Suppressor macrophage treated with lipopolysaccharide for 1 hour (primary cell): ENCODE measurements at regions not wholly inside any gene's neighbourhood (a gene's known extent, or its start where the extent isn't known, plus 50 kb on each side); places are given as distances from the start of the nearest gene placed in this dataset.
"Not testable (repeated sequence)": the region's sequence is repeated elsewhere in the genome, so short reads cannot be mapped to it uniquely, and the experiment has no call there.

Experiments used
- DNase-seq, 3 donors: peaks; one replicate each; pipeline ENCODE4 v3.0.0-alpha.2; 2020 to 2022

DNA sequence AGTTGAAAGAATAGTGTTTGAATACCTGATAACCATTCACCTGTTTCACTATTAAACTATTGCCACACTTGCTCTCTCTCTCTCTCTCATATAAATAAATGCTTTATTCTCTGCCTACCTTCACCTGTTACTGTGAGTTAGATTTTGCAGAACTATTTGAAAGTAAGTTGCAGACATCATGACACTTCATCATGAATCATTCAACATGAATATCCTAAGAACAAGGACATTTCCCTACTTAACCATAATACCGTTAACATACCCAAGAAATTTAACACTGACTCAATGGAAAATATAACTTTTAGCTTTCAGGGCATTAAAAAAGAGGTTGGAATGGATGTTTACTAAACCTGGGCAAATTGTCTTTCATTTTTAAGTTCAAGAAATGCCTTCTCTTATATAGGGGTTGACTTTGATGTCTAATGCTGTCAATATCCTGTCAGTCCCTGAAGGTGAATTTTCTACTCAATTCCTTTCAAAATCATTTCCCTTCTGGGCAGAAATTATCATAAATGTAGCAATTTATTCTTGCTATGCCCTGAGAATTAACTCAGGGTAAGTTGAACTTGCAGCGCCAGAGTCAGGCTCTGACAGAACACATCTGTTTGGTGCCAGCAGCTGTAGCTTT lies 582.6 kb upstream of the TLE4 start:
- DNase-seq, result no peak

DNA sequence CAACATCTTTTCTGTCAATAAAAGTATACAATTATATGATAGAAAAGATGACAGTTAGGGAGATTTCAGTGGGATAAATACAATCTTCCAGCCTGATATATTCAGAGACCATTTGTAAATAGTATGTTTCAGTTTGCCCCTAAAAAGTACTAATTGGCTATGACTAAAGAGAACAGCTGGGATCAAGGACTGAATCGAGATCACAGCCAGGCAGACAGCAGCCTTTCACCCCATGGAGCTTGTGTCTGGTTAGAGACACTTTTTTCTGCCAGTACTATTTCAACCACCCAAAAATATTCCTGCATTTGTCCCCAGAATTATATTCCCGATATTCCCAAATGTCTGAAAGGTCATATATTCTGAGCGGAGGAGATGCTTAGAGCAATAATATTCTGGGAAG lies 577.3 kb upstream of the TLE4 start:
- no peak for DNase-seq

DNA sequence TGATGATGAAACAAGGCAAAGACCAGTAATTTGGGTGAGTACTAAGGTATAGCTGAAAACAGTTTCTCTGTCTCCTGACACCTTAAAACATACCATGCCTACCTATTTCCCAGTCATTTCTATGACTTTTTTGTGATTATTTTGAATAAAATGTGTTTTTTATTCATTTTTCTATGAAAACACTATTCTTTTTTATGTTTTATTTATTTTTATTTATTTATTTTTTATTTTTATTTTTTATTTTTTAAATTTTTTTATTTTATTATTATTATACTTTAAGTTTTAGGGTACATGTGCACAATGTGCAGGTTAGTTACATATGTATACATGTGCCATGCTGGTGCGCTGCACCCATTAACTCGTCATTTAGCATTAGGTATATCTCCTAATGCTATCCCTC lies 576.8 kb upstream of the TLE4 start:
- DNase-seq, result not testable (repeated sequence)

DNA sequence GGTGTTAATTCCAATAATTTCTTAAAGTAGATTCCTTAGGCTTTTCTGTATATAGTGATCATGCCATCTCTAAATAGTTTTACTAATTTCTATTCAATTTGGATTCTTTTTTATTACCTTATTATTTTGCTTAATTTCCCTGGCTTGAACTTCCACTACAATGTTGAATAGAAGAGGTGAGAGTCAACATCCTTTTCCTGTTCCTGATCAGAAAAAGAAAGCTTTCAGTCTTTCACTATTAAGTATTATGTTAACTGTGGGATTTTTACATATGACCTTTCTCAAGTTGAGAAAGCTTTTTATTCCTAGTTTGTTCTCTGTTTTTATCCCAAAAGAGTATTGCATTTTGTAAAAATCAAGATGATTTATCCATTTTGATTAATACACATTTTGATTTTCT lies 574.5 kb upstream of the TLE4 start:
- no peak for DNase-seq

DNA sequence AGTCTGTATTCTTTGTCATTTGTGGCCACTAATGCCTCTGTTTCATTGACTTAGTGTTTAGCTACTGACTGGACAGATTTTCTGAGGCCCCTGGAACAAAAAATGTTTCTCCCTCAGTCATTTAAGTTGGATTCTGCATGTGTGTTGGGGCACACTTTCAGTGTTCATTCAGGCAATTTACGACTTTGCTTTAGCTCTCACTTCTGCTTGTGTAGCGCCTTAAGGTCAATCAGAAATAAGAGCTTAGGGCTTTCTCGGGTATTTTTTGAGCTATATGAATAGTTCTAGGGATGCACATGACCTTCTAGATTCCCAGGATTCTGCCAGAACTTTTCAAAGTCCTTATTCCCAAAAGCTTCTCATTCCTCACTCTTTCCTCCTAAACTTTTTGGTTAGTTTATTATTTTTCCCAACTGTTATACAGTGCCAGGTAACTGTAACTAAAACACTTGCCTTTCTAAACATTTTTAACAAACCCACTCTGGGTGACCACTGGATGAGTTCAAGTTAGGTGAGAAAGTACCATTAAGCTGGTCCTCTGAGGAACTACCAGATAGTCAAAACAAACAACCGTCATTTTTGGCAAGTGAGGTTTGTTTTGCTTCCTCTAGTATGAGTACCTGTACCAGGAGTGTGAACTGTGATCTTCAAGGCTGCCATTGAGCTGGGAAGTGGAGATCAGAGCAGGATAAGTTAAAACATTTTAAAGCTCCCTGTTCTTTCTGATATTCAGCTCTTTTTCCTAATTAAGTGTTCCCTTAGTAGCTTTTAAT lies 571.3 kb upstream of the TLE4 start:
- no peak for DNase-seq

DNA sequence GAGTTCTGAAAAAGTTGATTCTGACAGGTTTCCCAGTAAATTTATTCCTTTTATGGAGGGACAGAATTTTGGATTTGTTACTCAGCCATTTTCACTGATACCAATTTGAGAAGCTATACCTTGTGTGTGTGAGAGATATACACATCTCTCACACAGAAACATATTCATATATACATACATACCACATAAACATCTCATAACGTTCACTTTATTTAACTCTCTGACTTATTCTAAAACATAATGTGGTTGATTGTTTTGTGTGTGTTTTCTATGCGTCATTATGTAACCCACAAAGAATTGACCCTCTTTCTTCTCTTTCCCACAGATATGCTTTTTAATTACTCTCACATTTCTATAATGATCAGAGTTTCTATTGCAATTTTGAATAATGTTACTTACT lies 570.8 kb upstream of the TLE4 start:
- no peak for DNase-seq

DNA sequence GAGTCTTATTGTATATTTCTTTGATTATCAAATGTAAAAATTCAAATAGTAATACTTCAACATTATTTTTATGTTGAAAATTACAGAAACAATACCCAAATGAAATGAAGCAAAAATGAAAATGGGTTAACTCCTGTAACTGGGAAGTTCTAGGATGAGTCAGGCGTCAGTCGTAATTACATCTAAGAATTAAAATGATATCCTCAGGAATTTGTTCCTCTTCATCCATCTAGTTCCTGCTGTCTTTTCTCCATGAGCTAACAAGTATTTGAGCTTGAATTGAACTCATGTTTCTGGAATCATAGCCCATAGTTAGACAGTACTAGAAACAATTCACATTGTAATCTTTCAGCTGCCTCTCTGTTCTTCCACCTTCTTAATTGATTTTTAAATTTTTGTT lies 568.3 kb upstream of the TLE4 start:
- DNase-seq, result no peak

DNA sequence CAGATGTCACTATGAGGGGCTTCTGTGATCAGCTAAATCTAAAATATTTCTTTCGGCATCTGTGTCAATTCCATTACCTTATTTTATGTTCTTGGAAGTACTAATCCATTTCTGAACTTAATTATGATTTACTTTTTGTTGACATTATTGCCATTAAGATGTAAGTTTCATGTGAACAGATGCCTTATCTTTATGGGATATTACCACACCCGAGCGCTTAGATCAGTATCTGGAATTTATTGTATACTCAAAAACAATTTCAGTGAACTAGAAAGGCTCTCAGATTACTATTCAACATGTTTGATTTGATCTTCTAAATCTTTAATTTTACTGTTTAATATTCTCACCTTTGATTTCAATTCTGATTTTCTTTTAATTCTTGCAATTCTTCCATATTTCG lies 567.7 kb upstream of the TLE4 start:
- DNase-seq, result no peak

DNA sequence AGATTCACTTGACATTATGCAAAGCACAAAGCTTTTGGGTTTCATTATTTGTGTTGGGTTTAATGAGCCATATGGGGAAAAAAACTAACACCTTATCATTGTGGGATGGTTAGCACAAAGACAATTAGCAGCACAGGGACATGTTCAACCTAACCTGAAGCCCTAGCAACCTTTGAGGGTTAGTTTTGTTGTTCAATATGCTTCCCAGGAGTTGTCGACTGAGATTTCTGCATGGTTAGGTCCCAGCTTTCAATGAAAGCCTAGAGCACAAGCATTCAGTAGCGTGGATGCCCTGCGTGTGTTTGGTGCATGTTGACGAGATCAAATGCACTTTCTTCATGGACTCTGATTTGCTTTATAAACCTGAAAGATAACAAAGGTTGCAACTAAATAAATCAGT lies 565.2 kb upstream of the TLE4 start:
- no peak for DNase-seq

DNA sequence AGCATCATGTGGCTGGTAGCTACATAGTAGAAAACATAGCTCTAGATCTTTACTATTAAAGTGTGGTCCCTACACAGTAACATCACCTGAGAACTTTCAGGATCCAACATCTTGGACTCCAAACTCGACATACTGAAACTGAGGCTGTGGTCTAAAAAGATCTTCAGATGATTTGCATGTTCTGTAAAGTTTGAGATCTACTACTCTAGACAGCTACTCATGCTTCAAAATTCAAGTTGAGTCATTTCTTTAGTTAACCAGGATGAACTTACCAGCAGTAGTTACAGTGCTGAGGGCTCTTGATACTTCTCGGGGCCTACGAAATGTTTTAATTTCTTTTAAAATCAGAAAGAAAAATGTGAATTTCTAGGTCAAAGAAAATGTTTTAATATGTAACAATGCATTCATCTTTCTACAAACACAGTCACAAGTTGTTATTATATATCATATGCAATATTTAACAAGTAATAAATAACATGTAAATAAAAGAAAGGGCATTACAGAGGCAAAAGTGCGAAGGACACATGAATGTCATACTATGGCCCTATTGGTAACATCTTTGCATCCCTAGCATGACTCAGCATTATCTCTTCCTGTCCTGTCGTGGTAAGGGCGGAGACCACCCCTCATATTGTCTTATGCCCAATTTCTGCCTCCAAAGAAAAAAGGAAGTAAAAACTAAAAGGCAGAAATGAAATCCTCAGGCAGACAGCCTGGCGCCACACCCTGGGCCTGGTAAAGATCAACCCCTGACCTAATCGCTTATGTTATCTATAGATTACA lies 563.9 kb upstream of the TLE4 start:
- DNase-seq, result no peak

DNA sequence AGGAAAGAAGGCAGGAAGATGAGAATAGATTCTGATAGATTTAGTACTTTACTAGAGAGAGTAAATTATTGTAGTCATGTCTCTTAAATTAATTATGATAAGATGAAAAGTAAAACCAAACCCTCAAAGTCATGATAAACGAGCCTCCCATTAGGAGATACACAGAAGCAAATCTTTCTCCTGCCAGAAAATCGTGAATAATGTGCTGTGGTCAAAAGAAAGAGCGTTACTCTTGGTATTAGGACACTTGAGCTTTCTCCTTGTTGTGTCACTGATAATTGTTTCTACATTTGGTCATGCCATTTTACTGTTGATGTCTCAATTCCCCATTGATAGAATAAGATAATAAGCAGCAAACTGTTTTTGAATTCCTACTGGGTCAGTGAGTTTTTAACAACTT lies 562.8 kb upstream of the TLE4 start:
- DNase-seq, result no peak

DNA sequence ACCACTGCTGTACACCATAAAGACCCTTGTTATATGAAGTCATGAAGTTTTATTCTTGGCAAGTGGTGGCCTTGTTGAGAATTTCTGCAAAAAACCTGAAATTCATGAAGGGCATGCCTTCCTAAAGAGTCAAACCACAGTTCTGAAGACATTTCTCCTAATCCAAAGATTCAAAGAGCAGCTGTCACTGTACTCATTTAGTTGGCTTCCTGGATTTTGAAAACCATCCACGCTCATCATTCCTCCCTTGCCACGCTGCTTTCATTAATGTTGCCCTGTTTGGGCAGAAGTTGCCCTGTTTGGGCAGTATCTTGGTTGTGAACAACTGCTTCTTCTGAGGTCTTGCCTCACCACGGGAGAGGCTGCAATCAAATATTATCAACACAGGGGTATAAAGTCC lies 560.3 kb upstream of the TLE4 start:
- DNase-seq, result no peak

DNA sequence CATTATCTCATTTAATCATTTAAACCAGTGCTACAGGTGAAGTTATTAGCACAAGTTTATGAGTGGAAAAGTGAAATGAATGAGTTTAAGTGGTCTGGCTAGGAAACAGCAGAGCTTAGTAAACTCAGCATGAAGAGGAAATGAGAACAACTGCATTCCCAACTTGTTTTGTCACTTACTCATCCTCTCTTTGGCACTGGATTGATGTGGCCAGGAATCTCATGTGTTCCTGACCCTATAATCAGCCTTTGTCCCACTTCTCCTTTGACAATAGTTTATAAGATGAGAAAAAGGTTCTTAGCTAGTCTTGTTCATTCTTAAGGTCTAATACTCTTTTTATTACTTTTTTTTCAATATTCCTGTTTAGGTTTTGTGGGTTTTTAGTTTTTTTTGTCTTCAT lies 559.2 kb upstream of the TLE4 start:
- DNase-seq, result no peak

DNA sequence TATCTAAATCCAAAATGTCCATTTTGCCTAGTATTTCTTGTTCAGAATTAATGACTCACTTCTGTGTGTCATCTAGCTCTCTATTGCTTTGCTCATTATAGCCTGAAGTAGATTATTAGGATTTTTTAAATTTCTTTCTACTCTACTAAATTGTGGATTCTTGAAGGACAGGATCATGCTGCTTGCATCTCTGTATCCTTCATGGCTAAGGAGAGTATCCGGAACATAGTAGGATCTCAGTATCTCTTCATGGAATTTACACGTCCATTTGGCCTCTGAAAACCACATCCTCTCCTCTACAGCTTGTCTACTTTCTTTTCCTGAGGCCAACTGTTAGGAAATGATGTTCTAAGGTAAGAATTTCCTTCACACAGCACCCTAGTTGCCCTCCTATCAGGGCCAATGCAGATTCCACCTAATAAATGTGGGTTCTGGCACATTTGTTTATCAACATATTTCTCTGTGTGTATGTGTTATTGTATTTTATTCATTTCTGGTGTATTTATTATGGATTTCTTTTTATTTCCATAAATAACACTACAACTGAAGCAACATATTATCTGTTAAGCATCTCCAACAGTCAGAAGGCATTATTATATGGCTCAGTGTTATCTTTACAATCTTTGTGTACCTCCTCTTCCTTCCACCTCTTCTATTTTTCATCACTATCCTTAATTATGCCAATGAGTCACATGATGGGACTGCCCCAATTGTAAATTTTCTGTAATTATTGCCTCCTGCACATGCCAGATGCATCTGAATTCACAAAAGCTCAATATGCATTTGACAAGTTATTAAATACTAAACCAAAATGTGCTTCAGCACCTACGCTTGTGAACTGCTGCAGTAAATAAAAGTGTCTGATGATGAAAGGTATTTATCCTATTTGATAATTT lies 557.8 kb upstream of the TLE4 start:
- DNase-seq, result no peak

DNA sequence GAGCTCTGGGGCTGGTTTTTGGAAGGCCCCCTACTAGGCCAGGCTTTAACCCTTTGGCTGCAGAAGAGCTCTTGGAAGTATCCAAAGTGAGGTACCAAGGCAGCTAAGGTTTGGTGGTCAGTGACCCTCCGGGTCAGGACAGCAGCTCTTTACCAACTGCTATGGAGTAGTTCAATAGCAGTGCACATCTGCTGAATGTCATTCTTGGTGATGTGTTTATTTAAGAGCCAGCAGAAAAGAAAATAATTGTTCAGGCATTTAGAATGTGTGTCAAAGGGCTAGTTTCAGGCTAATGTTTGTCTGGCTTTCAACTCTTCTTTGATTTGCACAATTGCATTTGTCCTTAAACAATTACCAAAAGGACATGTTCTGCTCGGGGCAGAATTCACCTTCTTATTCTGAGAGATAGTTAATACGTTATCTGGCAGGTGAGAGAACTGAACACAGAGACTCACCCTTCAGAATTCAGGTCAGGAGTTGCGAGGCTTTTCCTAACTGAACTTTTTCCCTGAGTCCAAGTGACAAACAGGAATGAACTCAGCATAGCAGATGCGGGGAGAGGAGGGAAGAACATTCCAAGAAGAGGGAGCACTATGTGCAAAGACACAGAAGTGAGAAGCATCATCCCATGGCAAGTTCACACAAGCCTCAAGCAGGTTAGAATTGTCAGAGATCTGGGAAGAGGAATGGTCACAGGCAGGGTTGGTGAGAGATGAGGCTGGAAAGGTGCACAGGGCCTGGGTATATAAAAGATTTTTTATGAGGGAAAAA lies 556.7 kb upstream of the TLE4 start:
- DNase-seq, result no peak

DNA sequence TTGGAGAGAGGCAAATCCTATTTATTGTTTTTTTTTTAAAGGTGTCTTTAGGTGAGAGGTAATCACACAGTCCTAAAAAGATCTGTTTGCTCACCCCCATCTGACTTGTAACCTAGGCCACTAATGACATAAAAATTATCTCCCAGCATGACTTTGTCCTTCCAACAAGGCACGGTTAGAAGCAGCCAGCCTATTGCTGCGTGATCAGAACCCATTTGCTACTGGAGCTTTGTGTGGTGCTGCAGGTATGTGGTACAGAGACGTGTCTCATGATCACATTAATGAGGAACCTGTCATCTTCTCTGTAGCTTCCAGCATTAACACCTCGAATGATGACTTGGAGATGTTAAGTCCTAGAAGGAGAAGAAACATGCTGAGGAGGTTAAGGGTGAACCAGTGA lies 555.8 kb upstream of the TLE4 start:
- no peak for DNase-seq

DNA sequence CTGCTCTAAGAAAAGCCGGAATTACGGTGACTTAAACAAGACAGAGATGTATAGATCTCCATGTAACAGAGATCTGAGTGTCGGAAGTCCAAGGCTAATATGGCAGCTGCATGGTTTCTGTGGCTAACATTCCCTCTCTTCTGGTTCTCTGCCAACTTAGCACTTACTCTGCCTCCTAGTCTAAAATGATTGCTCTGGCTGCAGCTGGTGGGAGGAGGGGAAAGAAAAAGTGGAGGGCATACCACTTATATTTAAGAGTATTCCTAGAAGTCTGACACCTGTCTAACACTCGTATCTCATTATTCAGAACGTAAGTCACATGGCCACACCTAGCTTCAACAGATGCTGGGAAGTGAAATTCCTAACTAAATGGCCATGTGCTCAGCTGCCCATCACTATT lies 551.5 kb upstream of the TLE4 start:
- DNase-seq, result no peak

DNA sequence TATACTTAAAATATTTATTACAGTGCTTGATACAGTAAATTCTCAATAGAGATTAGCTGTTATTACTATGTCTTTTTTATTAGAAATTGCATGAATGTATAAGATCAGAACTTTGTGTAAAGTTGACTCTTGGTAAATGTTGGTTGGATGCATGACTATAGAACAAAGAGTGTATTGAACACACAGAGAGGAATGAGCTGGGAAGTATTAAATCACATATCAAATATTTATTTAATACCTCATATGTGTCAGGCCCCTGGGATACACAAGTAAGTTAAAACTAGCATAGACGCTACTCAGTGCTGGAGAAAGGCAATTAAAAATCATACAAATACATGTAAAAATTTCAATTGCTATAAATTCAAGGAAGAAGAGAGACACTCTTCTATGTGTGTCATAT lies 550.7 kb upstream of the TLE4 start:
- no peak for DNase-seq

DNA sequence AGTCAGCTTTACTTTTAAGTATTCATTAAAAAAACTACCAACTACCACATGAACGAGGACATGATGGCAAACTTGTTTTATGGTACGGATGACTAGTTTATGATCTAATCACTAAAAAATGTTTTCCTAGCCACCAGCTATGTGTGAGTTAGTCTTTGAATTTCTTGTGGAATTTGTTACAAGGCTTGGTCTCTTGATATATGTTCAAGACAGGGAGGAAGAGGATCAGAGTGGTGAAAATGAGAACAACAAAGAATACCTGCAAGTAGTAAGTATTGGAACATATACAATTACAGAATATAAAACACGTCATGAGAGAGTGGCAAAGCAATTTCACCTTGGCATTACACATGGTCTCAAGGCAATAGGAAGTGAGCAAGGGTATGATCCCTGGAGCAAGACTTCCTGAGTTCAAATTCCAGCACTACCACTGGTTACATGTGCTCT lies 548.6 kb upstream of the TLE4 start:
- no peak for DNase-seq

DNA sequence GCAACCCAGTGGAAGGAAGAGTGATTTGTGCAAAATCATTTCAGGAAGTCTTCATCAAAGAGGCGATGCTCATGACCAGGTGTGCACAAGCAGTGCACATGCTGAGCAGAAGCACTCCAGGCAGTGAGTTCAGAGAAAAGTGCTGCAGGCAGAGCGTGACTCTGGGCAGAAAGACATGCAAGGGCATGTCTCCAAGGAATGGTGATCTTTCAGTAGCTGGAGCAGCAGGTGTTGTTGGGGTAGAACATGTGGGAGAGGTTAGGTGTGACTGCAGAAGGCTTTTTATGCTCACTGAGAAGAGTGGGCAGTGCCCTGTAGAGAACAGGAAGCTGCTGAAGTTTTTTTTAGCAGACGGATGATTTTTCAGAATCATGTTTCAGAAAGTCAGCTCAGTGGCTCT lies 545.4 kb upstream of the TLE4 start:
- DNase-seq, result no peak

DNA sequence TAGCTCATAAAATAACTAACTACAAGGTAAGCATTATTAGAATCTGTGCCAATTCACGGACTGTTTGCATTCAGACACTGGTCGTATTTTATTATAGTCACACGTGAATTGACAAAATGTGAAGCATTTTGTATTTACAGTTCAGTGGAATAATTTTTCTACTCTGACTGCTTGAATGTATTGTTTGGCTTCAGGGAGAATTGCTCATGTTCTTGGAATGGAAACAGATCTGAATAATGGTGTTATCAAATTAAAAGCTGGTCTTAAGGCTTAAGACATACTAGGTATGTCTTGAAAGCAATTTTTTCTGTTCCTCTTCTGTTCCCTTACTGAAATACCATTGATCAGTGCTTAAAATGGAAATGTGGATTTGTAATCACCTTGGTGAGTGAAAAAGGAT lies 543.7 kb upstream of the TLE4 start:
- DNase-seq, result no peak

DNA sequence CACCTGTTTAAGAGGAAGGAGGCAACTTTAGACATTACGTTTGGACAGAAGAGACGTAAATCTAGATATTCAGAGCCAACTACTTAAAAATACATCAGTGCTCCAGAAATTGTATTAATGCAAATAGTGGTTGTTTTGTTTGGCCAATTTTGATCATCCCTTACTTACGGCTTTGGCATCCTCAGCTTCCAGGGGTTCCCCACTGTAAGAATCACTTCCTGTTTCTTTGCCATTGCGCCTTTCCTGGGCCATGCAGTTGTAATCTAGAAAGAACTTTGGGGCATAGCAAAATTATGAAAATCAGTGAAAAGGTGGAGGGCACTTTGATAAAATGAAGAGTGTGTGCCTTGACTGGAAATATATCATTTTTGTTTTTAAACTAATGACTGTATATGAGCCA lies 537.2 kb upstream of the TLE4 start:
- DNase-seq, result no peak
